HL-60 (cell line): ENCODE measurements at regions not wholly inside any gene's neighbourhood (a gene's known extent, or its start where the extent isn't known, plus 50 kb on each side); places are given as distances from the start of the nearest gene placed in this dataset.

Source experiments
- DNase-seq, 2 experiments: peaks; one replicate each; pipeline ENCODE4 v3.0.0-alpha.2; 2010 to 2020; ENCODE audit warnings: low read depth in 1 of 2, low spot score in 1 of 2
- H3K27ac ChIP-seq: fragments of 250-450 bp; sonication (Bioruptor Pico); replicated peaks from 2 replicates; pipeline ENCODE4 v1.5.1; 2020; ENCODE audit warnings: mild to moderate bottlenecking, moderate library complexity
- H3K27me3 ChIP-seq: fragments of 250-450 bp; sonication (Bioruptor Pico); 2 replicates; pipeline ENCODE4 v1.5.1; 2021; ENCODE audit warnings: mild to moderate bottlenecking, moderate library complexity; ENCODE audit not compliant: insufficient read depth, poor library complexity, severe bottlenecking
- H3K4me3 ChIP-seq: replicated peaks from 2 replicates; pipeline ENCODE4 v1.5.1; 2011; ENCODE audit warnings: mild to moderate bottlenecking, control low read depth, low read length; ENCODE audit not compliant: insufficient read depth
- GABPA ChIP-seq: IDR thresholded peaks from 2 replicates; pipeline ENCODE4 v1.6.1; 2012; ENCODE audit warnings: low read depth
- POLR2AphosphoS5 ChIP-seq: IDR thresholded peaks from 2 replicates; pipeline ENCODE4 v1.6.1; 2012; ENCODE audit warnings: low read depth
- SPI1 ChIP-seq: IDR thresholded peaks from 2 replicates; pipeline ENCODE4 v1.6.1; 2012; ENCODE audit warnings: low read depth, mild to moderate bottlenecking, borderline replicate concordance
- TF ChIP-seq, protein P1 (sequence below): IDR thresholded peaks from 2 replicates; pipeline ENCODE4 v1.6.1; 2012; ENCODE audit warnings: low read depth; ENCODE audit not compliant: insufficient replicate concordance
- TF ChIP-seq, protein P2 (sequence below): IDR thresholded peaks from one replicate; pipeline ENCODE4 v1.5.1; 2011; ENCODE audit warnings: low read length, control low read depth, inconsistent platforms; ENCODE audit not compliant: insufficient read depth

DNA sequence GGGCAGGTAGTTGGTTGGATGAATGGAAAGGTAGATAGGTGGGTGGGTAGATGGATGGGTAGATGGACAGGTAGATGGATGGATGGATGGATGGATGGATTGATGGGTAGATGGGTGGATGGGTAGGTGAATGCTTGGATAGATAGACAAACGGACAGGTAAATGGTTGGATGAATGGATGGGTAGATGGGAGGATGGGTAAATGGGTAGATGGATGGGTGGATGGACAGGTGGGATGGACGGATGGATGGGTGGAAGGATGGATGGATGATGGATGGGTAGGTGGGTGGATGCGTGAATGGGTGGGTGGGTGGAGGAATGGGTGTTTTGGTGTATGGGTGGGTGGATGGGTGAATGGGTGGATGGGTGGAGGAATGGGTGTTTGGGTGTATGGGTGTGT is 50.1 kb upstream of the ASAP2 start:
- Histone ChIP-seq H3K27ac (no peak overlapping the region), H3K27me3 (no peaks in the 10 kb centered on the region), H3K4me3 (no peak overlapping the region)
- TF ChIP-seq SPI1 (no peak), GABPA (no peak), POLR2AphosphoS5 (no peak)
- TF ChIP-seq, protein P1, sequence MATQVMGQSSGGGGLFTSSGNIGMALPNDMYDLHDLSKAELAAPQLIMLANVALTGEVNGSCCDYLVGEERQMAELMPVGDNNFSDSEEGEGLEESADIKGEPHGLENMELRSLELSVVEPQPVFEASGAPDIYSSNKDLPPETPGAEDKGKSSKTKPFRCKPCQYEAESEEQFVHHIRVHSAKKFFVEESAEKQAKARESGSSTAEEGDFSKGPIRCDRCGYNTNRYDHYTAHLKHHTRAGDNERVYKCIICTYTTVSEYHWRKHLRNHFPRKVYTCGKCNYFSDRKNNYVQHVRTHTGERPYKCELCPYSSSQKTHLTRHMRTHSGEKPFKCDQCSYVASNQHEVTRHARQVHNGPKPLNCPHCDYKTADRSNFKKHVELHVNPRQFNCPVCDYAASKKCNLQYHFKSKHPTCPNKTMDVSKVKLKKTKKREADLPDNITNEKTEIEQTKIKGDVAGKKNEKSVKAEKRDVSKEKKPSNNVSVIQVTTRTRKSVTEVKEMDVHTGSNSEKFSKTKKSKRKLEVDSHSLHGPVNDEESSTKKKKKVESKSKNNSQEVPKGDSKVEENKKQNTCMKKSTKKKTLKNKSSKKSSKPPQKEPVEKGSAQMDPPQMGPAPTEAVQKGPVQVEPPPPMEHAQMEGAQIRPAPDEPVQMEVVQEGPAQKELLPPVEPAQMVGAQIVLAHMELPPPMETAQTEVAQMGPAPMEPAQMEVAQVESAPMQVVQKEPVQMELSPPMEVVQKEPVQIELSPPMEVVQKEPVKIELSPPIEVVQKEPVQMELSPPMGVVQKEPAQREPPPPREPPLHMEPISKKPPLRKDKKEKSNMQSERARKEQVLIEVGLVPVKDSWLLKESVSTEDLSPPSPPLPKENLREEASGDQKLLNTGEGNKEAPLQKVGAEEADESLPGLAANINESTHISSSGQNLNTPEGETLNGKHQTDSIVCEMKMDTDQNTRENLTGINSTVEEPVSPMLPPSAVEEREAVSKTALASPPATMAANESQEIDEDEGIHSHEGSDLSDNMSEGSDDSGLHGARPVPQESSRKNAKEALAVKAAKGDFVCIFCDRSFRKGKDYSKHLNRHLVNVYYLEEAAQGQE: no peak
- TF ChIP-seq, protein P2, sequence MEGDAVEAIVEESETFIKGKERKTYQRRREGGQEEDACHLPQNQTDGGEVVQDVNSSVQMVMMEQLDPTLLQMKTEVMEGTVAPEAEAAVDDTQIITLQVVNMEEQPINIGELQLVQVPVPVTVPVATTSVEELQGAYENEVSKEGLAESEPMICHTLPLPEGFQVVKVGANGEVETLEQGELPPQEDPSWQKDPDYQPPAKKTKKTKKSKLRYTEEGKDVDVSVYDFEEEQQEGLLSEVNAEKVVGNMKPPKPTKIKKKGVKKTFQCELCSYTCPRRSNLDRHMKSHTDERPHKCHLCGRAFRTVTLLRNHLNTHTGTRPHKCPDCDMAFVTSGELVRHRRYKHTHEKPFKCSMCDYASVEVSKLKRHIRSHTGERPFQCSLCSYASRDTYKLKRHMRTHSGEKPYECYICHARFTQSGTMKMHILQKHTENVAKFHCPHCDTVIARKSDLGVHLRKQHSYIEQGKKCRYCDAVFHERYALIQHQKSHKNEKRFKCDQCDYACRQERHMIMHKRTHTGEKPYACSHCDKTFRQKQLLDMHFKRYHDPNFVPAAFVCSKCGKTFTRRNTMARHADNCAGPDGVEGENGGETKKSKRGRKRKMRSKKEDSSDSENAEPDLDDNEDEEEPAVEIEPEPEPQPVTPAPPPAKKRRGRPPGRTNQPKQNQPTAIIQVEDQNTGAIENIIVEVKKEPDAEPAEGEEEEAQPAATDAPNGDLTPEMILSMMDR: no peak
- DNase-seq: no peak

DNA sequence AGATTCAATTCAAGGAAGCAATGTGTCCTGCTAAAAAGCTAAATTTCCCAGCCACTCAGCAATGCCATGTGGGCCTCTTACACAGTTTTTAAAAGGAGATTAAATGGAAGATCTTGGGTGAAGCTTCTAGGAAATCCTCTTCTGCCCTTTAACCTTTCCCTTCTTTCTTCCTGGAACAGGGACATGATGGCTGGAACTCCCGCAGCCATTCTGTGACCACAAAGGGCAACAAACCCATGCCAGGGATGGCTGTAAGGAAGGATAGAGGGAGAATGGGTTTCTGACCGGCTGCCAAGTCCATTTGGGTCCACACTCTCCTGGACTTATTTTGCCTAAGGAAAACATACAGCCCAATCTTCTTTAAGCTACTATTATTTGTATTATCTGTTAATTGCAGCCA is 52.6 kb upstream of the ASAP2 start:
- TF ChIP-seq, protein P2: no peak
- TF ChIP-seq POLR2AphosphoS5 (no peak), SPI1 (no peak)
- TF ChIP-seq, protein P1: no peak
- Histone ChIP-seq H3K27me3 (no peaks in the 10 kb centered on the region), H3K27ac (no peak overlapping the region), H3K4me3 (no peak overlapping the region)
- no peak for DNase-seq

DNA sequence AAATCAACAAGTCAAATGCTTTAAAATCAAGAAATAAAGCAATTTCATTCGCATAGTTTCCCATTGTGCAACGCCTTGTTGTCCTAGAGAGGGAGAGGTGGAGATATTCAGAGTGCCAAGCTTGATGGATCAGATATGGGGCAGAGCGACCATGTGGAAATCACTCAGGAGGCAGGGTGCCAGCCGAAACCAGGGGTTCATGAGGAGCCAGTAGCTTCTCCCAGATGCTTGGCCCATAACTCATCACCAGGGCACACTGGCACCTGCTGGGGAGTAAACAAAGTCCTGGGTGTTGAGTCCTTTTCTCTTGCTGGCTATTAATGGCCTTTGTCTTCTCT is 53.0 kb upstream of the ASAP2 start:
- DNase-seq: no peak
- H3K27ac ChIP-seq: no peak overlapping the region
- no peaks in the 10 kb centered on the region for H3K27me3 ChIP-seq
- no peak overlapping the region for H3K4me3 ChIP-seq
- TF ChIP-seq SPI1 (no peak), GABPA (no peak), POLR2AphosphoS5 (no peak)
- TF ChIP-seq, protein P1: no peak
- TF ChIP-seq, protein P2: no peak
